Neuronal stem cell (in vitro differentiated cells): ENCODE measurements at regions not wholly inside any gene's neighbourhood (a gene's known extent, or its start where the extent isn't known, plus 50 kb on each side); places are given as distances from the start of the nearest gene placed in this dataset.

Source experiments
- DNase-seq: peaks from one replicate; pipeline ENCODE4 v3.0.0-alpha.2; 2013; ENCODE audit warnings: low spot score
- H2AFZ ChIP-seq: one replicate; pipeline ENCODE4 v1.6.1; 2013; ENCODE audit warnings: mild to moderate bottlenecking, low read length, inconsistent platforms
- H2AK5ac ChIP-seq: 2 replicates; pipeline ENCODE4 v1.6.1; 2013; ENCODE audit warnings: low read depth, mild to moderate bottlenecking, inconsistent platforms, low read length, moderate library complexity, mixed read lengths
- H2BK120ac ChIP-seq: 2 replicates; pipeline ENCODE4 v1.6.1; 2013; ENCODE audit warnings: low read depth, mild to moderate bottlenecking, inconsistent platforms, low read length, moderate library complexity, mixed read lengths
- H2BK12ac ChIP-seq: one replicate; pipeline ENCODE4 v1.6.1; 2013; ENCODE audit warnings: low read length, inconsistent platforms
- H2BK15ac ChIP-seq: 2 replicates; pipeline ENCODE4 v1.6.1; 2013; ENCODE audit warnings: mild to moderate bottlenecking, low read length, inconsistent platforms, mixed read lengths
- H2BK5ac ChIP-seq: one replicate; pipeline ENCODE4 v1.6.1; 2013; ENCODE audit warnings: inconsistent platforms, mild to moderate bottlenecking, low read length, moderate library complexity
- H3K14ac ChIP-seq: one replicate; pipeline ENCODE4 v1.6.1; 2013; ENCODE audit warnings: low read length, inconsistent platforms
- H3K18ac ChIP-seq: 2 replicates; pipeline ENCODE4 v1.6.1; 2013; ENCODE audit warnings: low read length, inconsistent platforms
- H3K23ac ChIP-seq: 2 replicates; pipeline ENCODE4 v1.6.1; 2013; ENCODE audit warnings: low read depth, mild to moderate bottlenecking, mixed read lengths, low read length, inconsistent platforms; ENCODE audit not compliant: poor library complexity
- H3K27ac ChIP-seq: replicated peaks from 3 replicates; pipeline ENCODE4 v1.5.1; 2013; ENCODE audit warnings: low read length, inconsistent platforms
- H3K27me3 ChIP-seq, 3 experiments: 2 replicates each; pipeline ENCODE4 v1.6.1; 2013; ENCODE audit warnings: low read length in 3 of 3, mild to moderate bottlenecking in 2 of 3, inconsistent platforms in 1 of 3, low read depth in 1 of 3, mixed read lengths in 1 of 3, moderate library complexity in 1 of 3; ENCODE audit not compliant: control insufficient read depth in 3 of 3, insufficient read depth in 3 of 3
- H3K36me3 ChIP-seq, 2 donors: replicated peaks in 1 of 2; 2 replicates each; pipeline ENCODE4 v1.6.1; 2013; ENCODE audit warnings: low read length in 2 of 2; ENCODE audit not compliant: control insufficient read depth in 2 of 2, insufficient read depth in 2 of 2
- H3K4ac ChIP-seq: 2 replicates; pipeline ENCODE4 v1.6.1; 2013; ENCODE audit warnings: inconsistent platforms, mild to moderate bottlenecking, low read length, moderate library complexity
- H3K4me1 ChIP-seq, 2 donors: 1 replicate in 1 of 2; 2 replicates in 1 of 2; pipeline ENCODE4 v1.6.1; 2013; ENCODE audit warnings: low read length in 2 of 2, low read depth in 1 of 2; ENCODE audit not compliant: control insufficient read depth in 2 of 2, insufficient read depth in 1 of 2
- H3K4me2 ChIP-seq: one replicate; pipeline ENCODE4 v1.6.1; 2013; ENCODE audit warnings: mild to moderate bottlenecking, low read length, inconsistent platforms; ENCODE audit not compliant: insufficient read depth, poor library complexity, severe bottlenecking
- H3K4me3 ChIP-seq, 2 donors: 2 replicates each; pipeline ENCODE4 v1.5.1; 2013; ENCODE audit warnings: low read length in 2 of 2, mild to moderate bottlenecking in 2 of 2, inconsistent platforms in 1 of 2, moderate library complexity in 1 of 2
- H3K79me1 ChIP-seq: one replicate; pipeline ENCODE4 v1.6.1; 2013; ENCODE audit warnings: low read depth, mild to moderate bottlenecking, inconsistent platforms, low read length, moderate library complexity
- H3K9ac ChIP-seq: one replicate; pipeline ENCODE4 v1.6.1; 2013; ENCODE audit warnings: mild to moderate bottlenecking, low read depth, low read length, inconsistent platforms; ENCODE audit not compliant: poor library complexity
- H3K9me3 ChIP-seq, 2 donors: replicated peaks in 1 of 2; 2 replicates each; pipeline versions ENCODE3 to v1.6.1; 2013; ENCODE audit warnings: low read length in 2 of 2, mild to moderate bottlenecking in 2 of 2, inconsistent platforms in 1 of 2, low read depth in 1 of 2, mixed read lengths in 1 of 2, moderate library complexity in 1 of 2; ENCODE audit not compliant: control insufficient read depth in 2 of 2, insufficient read depth in 1 of 2
- H4K8ac ChIP-seq: one replicate; pipeline ENCODE4 v1.6.1; 2013; ENCODE audit warnings: low read depth, mild to moderate bottlenecking, inconsistent platforms, low read length, moderate library complexity
- H4K91ac ChIP-seq: one replicate; pipeline ENCODE4 v1.6.1; 2013; ENCODE audit warnings: low read length, low read depth, mild to moderate bottlenecking, inconsistent platforms; ENCODE audit not compliant: poor library complexity
- WGBS, 2 donors: extraction: QIAGEN DNeasy Blood & Tissue Kit; methylation state at CpG; one replicate each; pipeline ENCODE4 v1.1.7; 2013; ENCODE audit warnings: missing lambda C conversion rate in 2 of 2, mixed read lengths in 1 of 2; ENCODE audit not compliant: insufficient read length in 2 of 2, insufficient replicate concordance in 1 of 2; ENCODE audit errors: extremely low coverage in 2 of 2; 5-methylcytosine and 5-hydroxymethylcytosine counted together

DNA sequence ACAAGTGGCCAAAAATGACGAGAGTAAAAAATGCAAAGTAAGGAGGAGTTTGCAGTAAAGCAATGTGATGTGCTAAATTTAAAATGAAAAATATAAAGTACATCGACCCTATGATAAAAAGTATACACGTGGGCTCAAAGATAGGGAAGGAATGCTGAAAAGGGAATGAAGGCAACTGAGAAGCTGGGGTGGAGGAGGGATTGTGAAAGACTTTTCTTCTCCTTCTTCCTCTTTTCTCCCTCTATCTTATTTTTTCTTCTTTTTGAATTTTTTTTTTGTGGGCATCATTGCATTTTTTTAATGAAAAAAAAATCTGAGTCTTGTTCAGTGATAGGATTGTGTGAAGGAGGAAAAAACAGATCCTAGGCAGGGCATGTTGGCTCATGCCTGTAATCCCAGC is 57.6 kb upstream of the STK17B start:
- Histone ChIP-seq H3K23ac (no peak overlapping the region), H2BK15ac (no peak overlapping the region), H2BK120ac (no peak overlapping the region), H4K8ac (no peak overlapping the region), H3K4me2 (no peak overlapping the region), H3K27ac (no peak overlapping the region), H3K18ac (no peak overlapping the region), H3K4me1 (no peaks in the 10 kb centered on the region), H3K27me3 (no peaks in the 10 kb centered on the region), H3K4ac (no peak overlapping the region), H3K9me3 (no peaks in the 10 kb centered on the region), H2AFZ (no peak overlapping the region), H2AK5ac (no peak overlapping the region), H3K36me3 (no peaks in the 10 kb centered on the region), H4K91ac (no peak overlapping the region), H3K9ac (no peak overlapping the region), H2BK5ac (no peak overlapping the region), H3K4me3 (no peak overlapping the region), H3K79me1 (no peaks in the 10 kb centered on the region), H2BK12ac (no peak overlapping the region), H3K14ac (no peak overlapping the region)
- DNase-seq = no peak
- WGBS, 2 donors = no CpG with 5 or more reads among the region's 3 CpGs

- Histone ChIP-seq H3K9ac (no peak overlapping the region), H3K36me3 (no peaks in the 10 kb centered on the region), H2AK5ac (no peak overlapping the region), H3K4me2 (no peak overlapping the region), H3K4me3 (no peak overlapping the region), H4K91ac (no peak overlapping the region), H3K14ac (no peak overlapping the region), H3K4me1 (no peaks in the 10 kb centered on the region), H2BK12ac (no peak overlapping the region), H3K23ac (no peak overlapping the region), H3K27ac (no peak overlapping the region), H2AFZ (no peak overlapping the region), H2BK15ac (no peak overlapping the region), H3K18ac (no peak overlapping the region), H3K79me1 (no peaks in the 10 kb centered on the region), H3K27me3 (no peaks in the 10 kb centered on the region), H4K8ac (no peak overlapping the region), H2BK120ac (no peak overlapping the region), H3K4ac (no peak overlapping the region), H3K9me3 (no peaks in the 10 kb centered on the region), H2BK5ac (no peak overlapping the region)
- no CpG with 5 or more reads among the region's 13 CpGs for WGBS, 2 donors
- DNase-seq = no peak
These were observed 58.9 kb upstream of the STK17B start for GRCh38 chr2:196230061-196230854.

DNA sequence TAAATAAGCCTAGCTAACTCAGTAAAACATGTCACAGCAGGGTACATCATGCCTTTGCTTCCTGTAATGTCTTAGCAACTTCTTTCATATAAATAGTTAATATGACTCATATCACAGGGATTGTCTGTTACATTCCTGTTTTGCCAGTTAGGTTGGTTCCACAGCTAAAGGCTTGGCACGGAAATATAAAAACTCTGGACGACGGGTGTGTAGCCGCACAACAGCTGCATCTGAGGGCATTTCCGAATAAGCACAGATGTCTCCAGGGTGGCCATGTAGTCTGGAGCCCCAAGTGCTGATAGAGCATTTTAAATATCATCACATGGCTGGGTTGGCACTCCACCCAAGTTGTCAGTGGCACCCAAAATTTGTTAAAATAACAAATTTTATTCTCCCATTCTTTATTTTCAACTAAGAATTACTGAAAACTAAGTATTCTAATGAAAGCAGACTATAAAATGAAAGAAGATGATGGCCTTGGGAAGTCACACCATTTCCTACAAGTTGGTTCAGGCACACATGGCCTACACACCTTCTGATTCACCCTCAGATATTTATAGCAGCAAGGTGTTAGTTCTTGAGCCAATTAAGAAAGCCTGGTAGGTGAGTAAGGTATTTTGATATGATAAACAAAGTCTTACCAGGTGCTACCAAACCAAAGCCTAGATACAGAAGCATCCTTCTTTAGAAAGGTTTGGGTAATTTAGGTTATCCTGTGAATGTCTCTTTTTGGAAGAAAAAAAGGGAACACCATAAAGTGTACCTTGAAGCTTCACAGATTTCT is 61.8 kb upstream of the STK17B start:
- H3K27ac ChIP-seq = no peak overlapping the region
- H3K27me3 ChIP-seq = no peaks in the 10 kb centered on the region
- no peaks in the 10 kb centered on the region for H3K79me1 ChIP-seq
- DNase-seq = no peak
- H3K4ac ChIP-seq = no peak overlapping the region
- H4K8ac ChIP-seq = no peak overlapping the region
- no peak overlapping the region for H2AK5ac ChIP-seq
- H3K18ac ChIP-seq = no peak overlapping the region
- no peak overlapping the region for H2BK12ac ChIP-seq
- H3K9ac ChIP-seq = no peak overlapping the region
- H2BK15ac ChIP-seq = no peak overlapping the region
- H3K4me2 ChIP-seq = no peak overlapping the region
- H3K23ac ChIP-seq = no peak overlapping the region
- H2BK5ac ChIP-seq = no peak overlapping the region
- H3K14ac ChIP-seq = no peak overlapping the region
- H2BK120ac ChIP-seq = no peak overlapping the region
- H3K4me1 ChIP-seq = no peaks in the 10 kb centered on the region
- H3K9me3 ChIP-seq = no peaks in the 10 kb centered on the region
- no CpG with 5 or more reads among the region's 5 CpGs for WGBS, 2 donors
- H2AFZ ChIP-seq = no peak overlapping the region
- no peak overlapping the region for H4K91ac ChIP-seq
- no peak overlapping the region for H3K4me3 ChIP-seq
- no peaks in the 10 kb centered on the region for H3K36me3 ChIP-seq

DNA sequence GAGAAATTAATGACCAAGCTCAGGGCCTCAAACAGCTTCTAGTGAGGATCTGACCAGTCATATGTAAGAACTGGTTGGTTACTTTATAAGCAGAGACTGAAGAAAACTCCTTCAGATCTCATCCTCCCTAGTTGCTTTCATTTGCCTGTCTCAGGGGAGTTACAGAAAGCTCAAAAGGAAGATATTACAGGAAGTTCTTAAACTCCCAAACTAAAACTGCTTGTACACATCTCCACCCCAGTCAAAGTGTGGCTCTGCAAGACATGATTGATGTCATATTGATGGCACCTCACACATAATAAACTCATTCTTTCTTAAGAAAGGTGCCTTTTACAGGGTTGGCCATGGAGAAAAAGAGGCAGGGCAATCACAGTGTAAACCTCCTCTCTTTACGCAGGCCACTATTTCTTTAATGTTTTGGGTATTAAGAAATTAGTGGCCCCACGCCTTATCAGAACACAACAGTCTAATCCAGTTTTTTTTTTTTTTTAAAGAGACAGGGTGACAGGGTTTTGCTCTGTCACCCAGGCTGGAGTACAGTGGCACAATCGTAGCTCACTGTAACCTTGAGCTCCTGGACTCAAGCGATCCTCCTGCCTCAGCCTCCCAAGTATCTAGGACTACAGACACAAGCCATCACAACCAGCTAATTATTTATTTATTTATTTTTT is 62.6 kb upstream of the STK17B start:
- H2BK120ac ChIP-seq = no peak overlapping the region
- H3K79me1 ChIP-seq = no peaks in the 10 kb centered on the region
- H3K9me3 ChIP-seq = no peaks in the 10 kb centered on the region
- no CpG with 5 or more reads among the region's 4 CpGs for WGBS, 2 donors
- H2AFZ ChIP-seq = no peak overlapping the region
- no peak overlapping the region for H3K4me3 ChIP-seq
- H3K27me3 ChIP-seq = no peaks in the 10 kb centered on the region
- H3K4me1 ChIP-seq = no peaks in the 10 kb centered on the region
- H3K27ac ChIP-seq = no peak overlapping the region
- no peak overlapping the region for H4K8ac ChIP-seq
- H2BK5ac ChIP-seq = no peak overlapping the region
- H3K9ac ChIP-seq = no peak overlapping the region
- H3K14ac ChIP-seq = no peak overlapping the region
- H3K4me2 ChIP-seq = no peak overlapping the region
- DNase-seq = no peak
- no peak overlapping the region for H3K23ac ChIP-seq
- no peak overlapping the region for H2AK5ac ChIP-seq
- H4K91ac ChIP-seq = no peak overlapping the region
- H2BK15ac ChIP-seq = no peak overlapping the region
- H3K4ac ChIP-seq = no peak overlapping the region
- H3K36me3 ChIP-seq = no peaks in the 10 kb centered on the region
- H2BK12ac ChIP-seq = no peak overlapping the region
- no peak overlapping the region for H3K18ac ChIP-seq
